ENCODE measurements at regions not wholly inside any gene's neighbourhood (a gene's known extent, or its start where the extent isn't known, plus 50 kb on each side); places are given as distances from the start of the nearest gene placed in this dataset.
A peak's percentile ranks its signal among the peaks of the same experiment; 100 is the strongest.

- CTCF ChIA-PET = no interaction called here
- no peak overlapping the region for H3K27ac ChIP-seq (ENCODE audit: low read depth, low read length)
- POLR2A ChIA-PET = no interaction called here
These were observed 212.4 kb downstream of the LY86 start for GRCh38 chr6:6801005-6801335.

DNA sequence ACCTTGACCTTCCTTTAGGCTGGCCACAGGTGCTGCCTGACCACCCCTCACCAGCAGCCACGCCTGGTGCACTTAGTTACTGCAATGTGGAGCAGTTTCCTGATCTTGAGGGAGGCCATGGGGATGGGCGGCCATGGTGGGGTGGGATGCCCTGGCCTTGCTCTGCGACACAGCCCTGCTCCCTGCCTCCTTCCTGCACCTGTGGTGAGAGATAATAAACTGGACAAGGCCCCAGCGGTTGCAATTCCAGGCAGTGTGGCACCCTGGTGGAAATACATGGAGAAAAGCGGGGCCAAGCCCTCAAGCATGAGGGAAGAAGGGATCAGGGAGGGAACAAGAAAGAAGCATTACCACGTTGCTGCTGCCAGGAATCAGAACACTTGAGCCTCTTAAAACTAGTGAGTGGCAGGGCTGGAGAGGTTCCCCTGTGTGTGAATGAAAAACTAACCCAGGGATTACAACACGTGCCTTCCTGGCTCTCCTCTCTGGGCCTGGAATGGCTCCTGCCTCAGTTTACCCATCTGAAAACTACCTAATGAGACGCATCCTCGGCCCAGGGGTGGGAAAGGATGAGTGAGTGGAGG, 213.2 kb downstream of the LY86 start:
- Histone ChIP-seq H3K36me3 (ENCODE audit: insufficient read depth, low read length) (no peaks in the 10 kb centered on the region), H3K27ac (ENCODE audit: low read depth, low read length) (no peak overlapping the region), H3K4me3 (ENCODE audit: low read length) (no peak overlapping the region), H3K4me1 (ENCODE audit: insufficient read depth, low read length) (no peaks in the 10 kb centered on the region), H3K9me3 (ENCODE audit: low read length) (no peaks in the 10 kb centered on the region), H3K27me3 (ENCODE audit: insufficient read depth, low read length, poor library complexity, severe bottlenecking) (no peaks in the 10 kb centered on the region)
- Mint-ChIP-seq H3K9me3 (no peaks in the 10 kb centered on the region), H3K27me3 (peaks cover 11 to 17% of the 10 kb centered on the region in 2 donors), H3K4me3 (no peak overlapping the region), H3K4me1 (peaks cover 0 to 9% (median 7%) of the 10 kb centered on the region in 3 donors), H3K27ac (peak overlapping the region in 1 of 8 donors; percentile 37), H3K36me3 (no peaks in the 10 kb centered on the region)
- CTCF ChIA-PET = no interaction called here
- POLR2A ChIA-PET = no interaction called here
- no peak for DNase-seq

More at GRCh38 chr6:6801005-6801335, 212.4 kb downstream of the LY86 start:
- no peaks in the 10 kb centered on the region for H3K36me3 Mint-ChIP-seq
- no peak for DNase-seq
- peaks cover 11 to 12% of the 10 kb centered on the region in 2 donors for H3K27me3 Mint-ChIP-seq
- no peak overlapping the region for H3K4me3 Mint-ChIP-seq
- H3K4me1 Mint-ChIP-seq = peaks cover 0 to 9% (median 7%) of the 10 kb centered on the region in 3 donors
- Histone ChIP-seq H3K9me3 (ENCODE audit: low read length) (no peaks in the 10 kb centered on the region), H3K4me3 (ENCODE audit: low read length) (no peak overlapping the region), H3K4me1 (ENCODE audit: insufficient read depth, low read length) (no peaks in the 10 kb centered on the region), H3K27me3 (ENCODE audit: insufficient read depth, low read length, poor library complexity, severe bottlenecking) (no peaks in the 10 kb centered on the region), H3K36me3 (ENCODE audit: insufficient read depth, low read length) (no peaks in the 10 kb centered on the region)
- H3K9me3 Mint-ChIP-seq = no peaks in the 10 kb centered on the region
- H3K27ac Mint-ChIP-seq = no peak overlapping the region

- ChIA-PET CTCF (no interaction called here), POLR2A (no interaction called here)
- H3K27ac ChIP-seq (ENCODE audit: low read depth, low read length) = no peak overlapping the region
- H3K27me3 Mint-ChIP-seq = peaks cover 12 to 24% of the 10 kb centered on the region in 2 donors
- H3K4me1 ChIP-seq (ENCODE audit: insufficient read depth, low read length) = no peaks in the 10 kb centered on the region
- DNase-seq = no peak
- H3K9me3 Mint-ChIP-seq = no peaks in the 10 kb centered on the region
- H3K27ac Mint-ChIP-seq = no peak overlapping the region
- no peak overlapping the region for H3K4me3 ChIP-seq (ENCODE audit: low read length)
- no peak overlapping the region for H3K4me3 Mint-ChIP-seq
- H3K36me3 ChIP-seq (ENCODE audit: insufficient read depth, low read length) = no peaks in the 10 kb centered on the region
- H3K27me3 ChIP-seq (ENCODE audit: insufficient read depth, low read length, poor library complexity, severe bottlenecking) = no peaks in the 10 kb centered on the region
- peaks cover 0 to 9% (median 6%) of the 10 kb centered on the region in 3 donors for H3K4me1 Mint-ChIP-seq
- H3K36me3 Mint-ChIP-seq = no peaks in the 10 kb centered on the region
- no peaks in the 10 kb centered on the region for H3K9me3 ChIP-seq (ENCODE audit: low read length)
These were observed 214.9 kb downstream of the LY86 start for GRCh38 chr6:6803180-6803977.

DNA sequence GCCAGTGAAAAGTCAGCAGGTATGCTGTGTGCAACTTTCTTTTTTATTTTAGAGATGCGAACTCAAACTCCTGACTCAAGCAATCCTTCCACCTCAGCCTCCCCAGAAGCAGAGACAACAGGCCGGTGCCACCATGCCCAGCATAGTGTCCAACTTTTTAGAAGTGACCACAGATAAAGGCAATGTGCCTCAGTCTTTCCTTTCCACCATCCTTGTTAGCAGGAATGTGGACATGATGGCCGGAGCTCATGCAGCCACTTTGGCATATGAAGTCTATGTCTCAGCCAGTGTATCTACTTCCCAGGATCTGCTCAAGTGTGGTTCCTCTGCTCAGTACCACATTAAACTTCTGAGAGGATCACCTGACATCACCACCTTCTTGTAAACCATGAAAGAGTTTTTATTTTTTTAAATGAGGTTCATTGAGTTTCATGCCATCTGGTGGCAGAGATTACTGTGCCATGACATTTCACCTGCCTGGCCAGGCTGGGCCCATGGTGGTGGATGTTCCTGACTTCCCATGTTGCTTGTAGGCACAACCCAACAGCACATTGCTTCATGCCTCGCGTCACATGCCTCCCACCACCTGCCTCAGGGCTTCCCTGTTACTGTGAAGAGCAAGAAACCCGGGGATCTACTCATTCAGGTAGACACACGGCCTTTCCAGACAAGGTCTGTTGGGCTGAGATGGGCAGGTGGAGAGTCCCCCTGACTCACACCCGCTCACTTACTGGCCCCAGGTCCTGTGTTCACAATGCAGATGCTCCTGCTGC, 216.5 kb downstream of the LY86 start:
- Mint-ChIP-seq H3K4me3 (no peak overlapping the region), H3K27ac (no peak overlapping the region), H3K27me3 (peaks cover 13 to 36% of the 10 kb centered on the region in 2 donors), H3K4me1 (no peaks in the 10 kb centered on the region), H3K9me3 (no peaks in the 10 kb centered on the region), H3K36me3 (no peaks in the 10 kb centered on the region)
- Histone ChIP-seq H3K4me3 (ENCODE audit: low read length) (no peak overlapping the region), H3K27me3 (ENCODE audit: insufficient read depth, low read length, poor library complexity, severe bottlenecking) (no peaks in the 10 kb centered on the region), H3K4me1 (ENCODE audit: insufficient read depth, low read length) (no peaks in the 10 kb centered on the region), H3K9me3 (ENCODE audit: low read length) (no peaks in the 10 kb centered on the region), H3K27ac (ENCODE audit: low read depth, low read length) (no peak overlapping the region), H3K36me3 (ENCODE audit: insufficient read depth, low read length) (no peaks in the 10 kb centered on the region)
- CTCF ChIA-PET = no interaction called here
- POLR2A ChIA-PET = no interaction called here
- no peak for DNase-seq

GRCh38 chr6:6806844-6807518, 218.5 kb downstream of the LY86 start:
- CTCF ChIA-PET = no interaction called here
- H3K4me1 ChIP-seq (ENCODE audit: insufficient read depth, low read length) = peaks cover 5% of the 10 kb centered on the region
- Mint-ChIP-seq H3K27me3 (peaks cover 13 to 37% of the 10 kb centered on the region in 2 donors), H3K27ac (no peak overlapping the region), H3K4me3 (no peak overlapping the region), H3K9me3 (no peaks in the 10 kb centered on the region), H3K36me3 (no peaks in the 10 kb centered on the region), H3K4me1 (peaks cover 16 to 17% (median 17%) of the 10 kb centered on the region in 3 donors)
- POLR2A ChIA-PET = no interaction called here
- no peak overlapping the region for H3K27ac ChIP-seq (ENCODE audit: low read depth, low read length)
- no peaks in the 10 kb centered on the region for H3K9me3 ChIP-seq (ENCODE audit: low read length)
- DNase-seq = no peak
- H3K27me3 ChIP-seq (ENCODE audit: insufficient read depth, low read length, poor library complexity, severe bottlenecking) = no peaks in the 10 kb centered on the region
- H3K4me3 ChIP-seq (ENCODE audit: low read length) = no peak overlapping the region
- H3K36me3 ChIP-seq (ENCODE audit: insufficient read depth, low read length) = no peaks in the 10 kb centered on the region

DNA sequence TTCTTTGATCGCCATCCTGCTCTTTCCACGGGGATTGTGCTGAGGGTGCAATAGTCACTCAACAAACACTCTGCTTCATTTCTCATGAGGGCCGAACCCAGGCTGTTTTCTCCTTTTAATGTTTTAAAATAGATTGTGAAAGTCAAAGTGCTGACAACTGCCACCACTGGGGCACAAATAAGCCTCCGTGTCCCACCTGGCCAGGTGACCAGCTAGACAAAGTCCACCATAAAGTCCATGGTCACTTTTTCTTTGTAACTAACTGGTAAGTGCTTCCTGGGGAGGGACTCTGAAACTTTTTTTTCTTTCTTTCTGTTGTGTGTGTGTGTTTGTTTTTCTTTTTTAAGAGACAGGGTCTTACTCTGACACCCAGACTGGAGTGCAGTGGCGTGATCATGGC, 219.8 kb downstream of the LY86 start:
- H3K9me3 Mint-ChIP-seq = no peaks in the 10 kb centered on the region
- no peak for DNase-seq
- H3K4me3 ChIP-seq (ENCODE audit: low read length) = no peak overlapping the region
- H3K27me3 Mint-ChIP-seq = peaks cover 10 to 32% of the 10 kb centered on the region in 2 donors
- ChIA-PET CTCF (interaction anchor here (1.4 kb wide), 1 partner anchor 262 kb away, joined by 3 read pairs; no protein-coding TSS in a partner anchor), POLR2A (no interaction called here)
- no peak overlapping the region for H3K4me3 Mint-ChIP-seq
- H3K27ac Mint-ChIP-seq = no peak overlapping the region
- H3K27ac ChIP-seq (ENCODE audit: low read depth, low read length) = no peak overlapping the region
- H3K36me3 Mint-ChIP-seq = no peaks in the 10 kb centered on the region
- no peaks in the 10 kb centered on the region for H3K9me3 ChIP-seq (ENCODE audit: low read length)
- peaks cover 5% of the 10 kb centered on the region for H3K4me1 ChIP-seq (ENCODE audit: insufficient read depth, low read length)
- H3K36me3 ChIP-seq (ENCODE audit: insufficient read depth, low read length) = no peaks in the 10 kb centered on the region
- peaks cover 18 to 22% (median 19%) of the 10 kb centered on the region in 3 donors for H3K4me1 Mint-ChIP-seq
- no peaks in the 10 kb centered on the region for H3K27me3 ChIP-seq (ENCODE audit: insufficient read depth, low read length, poor library complexity, severe bottlenecking)

- H3K4me3 ChIP-seq (ENCODE audit: low read length) = no peak overlapping the region
- H3K4me1 ChIP-seq (ENCODE audit: insufficient read depth, low read length) = peaks cover 5% of the 10 kb centered on the region
- Mint-ChIP-seq H3K4me1 (peaks cover 18 to 22% (median 19%) of the 10 kb centered on the region in 3 donors), H3K27me3 (peaks cover 10 to 32% of the 10 kb centered on the region in 2 donors), H3K36me3 (no peaks in the 10 kb centered on the region), H3K4me3 (no peak overlapping the region), H3K9me3 (no peaks in the 10 kb centered on the region), H3K27ac (peak overlapping the region in 1 of 8 donors; percentile 23)
- no peaks in the 10 kb centered on the region for H3K36me3 ChIP-seq (ENCODE audit: insufficient read depth, low read length)
- CTCF ChIA-PET = interaction anchor here (1.4 kb wide), 1 partner anchor 262 kb away, joined by 3 read pairs; no protein-coding TSS in a partner anchor
- H3K27me3 ChIP-seq (ENCODE audit: insufficient read depth, low read length, poor library complexity, severe bottlenecking) = no peaks in the 10 kb centered on the region
- H3K27ac ChIP-seq (ENCODE audit: low read depth, low read length) = no peak overlapping the region
- H3K9me3 ChIP-seq (ENCODE audit: low read length) = no peaks in the 10 kb centered on the region
- POLR2A ChIA-PET = no interaction called here
- DNase-seq = no peak
These were observed 220.4 kb downstream of the LY86 start for GRCh38 chr6:6808915-6809314.

Measured in CD8-positive, alpha-beta memory T cell (primary cell).